Activated naive CD8-positive, alpha-beta T cell treated with anti-CD3 and anti-CD28 coated beads for 36 hours (primary cell): ENCODE measurements at regions not wholly inside any gene's neighbourhood (a gene's known extent, or its start where the extent isn't known, plus 50 kb on each side); places are given as distances from the start of the nearest gene placed in this dataset.

ENCODE experiments used
- DNase-seq: peaks from one replicate; pipeline ENCODE4 v3.0.0; 2021
- H3K27ac Mint-ChIP-seq: one replicate; pipeline ENCODE4 v1.8.0; 2022; ENCODE audit warnings: mild to moderate bottlenecking, moderate library complexity, mixed read lengths
- H3K27me3 Mint-ChIP-seq: one replicate; pipeline ENCODE4 v1.8.0; 2022; ENCODE audit warnings: mild to moderate bottlenecking, mixed read lengths
- H3K36me3 Mint-ChIP-seq: one replicate; pipeline ENCODE4 v1.8.0; 2021; ENCODE audit warnings: mild to moderate bottlenecking, mixed read lengths
- H3K4me1 Mint-ChIP-seq: one replicate; pipeline ENCODE4 v1.8.0; 2021; ENCODE audit warnings: mixed read lengths
- H3K4me3 Mint-ChIP-seq: one replicate; pipeline ENCODE4 v1.8.0; 2022; ENCODE audit warnings: mild to moderate bottlenecking, moderate library complexity, mixed read lengths
- H3K9me3 Mint-ChIP-seq: one replicate; pipeline ENCODE4 v1.8.0; 2022; ENCODE audit warnings: mixed read lengths

DNA sequence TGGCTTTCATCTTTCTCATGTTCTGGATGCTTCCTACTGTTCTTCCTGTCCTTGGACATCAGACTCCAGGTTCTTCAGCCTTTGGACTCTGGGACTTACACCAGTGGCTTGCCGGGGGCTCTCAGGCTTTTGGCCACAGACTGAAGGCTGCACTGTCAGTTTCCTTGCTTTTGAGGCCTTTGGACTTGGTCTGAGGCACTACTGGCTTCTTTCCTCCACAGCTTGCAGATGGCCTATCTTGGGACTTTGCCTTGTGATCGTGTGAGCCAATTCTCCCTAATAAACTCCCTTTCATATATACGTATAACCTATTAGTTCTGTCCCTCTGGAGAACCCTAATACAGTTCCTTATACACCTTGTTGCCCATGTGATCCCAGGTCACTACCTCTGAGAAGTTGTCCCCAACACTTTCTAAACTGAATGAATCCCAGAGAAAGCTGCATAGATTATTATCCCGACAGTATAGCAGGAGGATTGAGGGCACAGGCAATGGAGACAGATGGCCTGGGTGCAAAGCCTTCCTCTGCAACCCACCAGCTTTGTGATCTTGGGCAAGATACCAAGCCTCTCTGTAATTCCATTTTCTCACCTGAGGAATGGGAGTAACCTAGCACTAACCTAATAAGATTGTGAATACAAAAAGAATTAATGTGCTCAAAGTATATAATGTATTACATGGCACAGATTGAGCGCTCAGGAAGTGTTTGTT lies 449.6 kb upstream of the BRINP1 start:
- H3K9me3 Mint-ChIP-seq = no peaks in the 10 kb centered on the region
- no peak overlapping the region for H3K4me3 Mint-ChIP-seq
- H3K27ac Mint-ChIP-seq = no peak overlapping the region
- H3K27me3 Mint-ChIP-seq = no peaks in the 10 kb centered on the region
- no peak for DNase-seq
- H3K4me1 Mint-ChIP-seq = no peaks in the 10 kb centered on the region
- H3K36me3 Mint-ChIP-seq = no peaks in the 10 kb centered on the region

DNA sequence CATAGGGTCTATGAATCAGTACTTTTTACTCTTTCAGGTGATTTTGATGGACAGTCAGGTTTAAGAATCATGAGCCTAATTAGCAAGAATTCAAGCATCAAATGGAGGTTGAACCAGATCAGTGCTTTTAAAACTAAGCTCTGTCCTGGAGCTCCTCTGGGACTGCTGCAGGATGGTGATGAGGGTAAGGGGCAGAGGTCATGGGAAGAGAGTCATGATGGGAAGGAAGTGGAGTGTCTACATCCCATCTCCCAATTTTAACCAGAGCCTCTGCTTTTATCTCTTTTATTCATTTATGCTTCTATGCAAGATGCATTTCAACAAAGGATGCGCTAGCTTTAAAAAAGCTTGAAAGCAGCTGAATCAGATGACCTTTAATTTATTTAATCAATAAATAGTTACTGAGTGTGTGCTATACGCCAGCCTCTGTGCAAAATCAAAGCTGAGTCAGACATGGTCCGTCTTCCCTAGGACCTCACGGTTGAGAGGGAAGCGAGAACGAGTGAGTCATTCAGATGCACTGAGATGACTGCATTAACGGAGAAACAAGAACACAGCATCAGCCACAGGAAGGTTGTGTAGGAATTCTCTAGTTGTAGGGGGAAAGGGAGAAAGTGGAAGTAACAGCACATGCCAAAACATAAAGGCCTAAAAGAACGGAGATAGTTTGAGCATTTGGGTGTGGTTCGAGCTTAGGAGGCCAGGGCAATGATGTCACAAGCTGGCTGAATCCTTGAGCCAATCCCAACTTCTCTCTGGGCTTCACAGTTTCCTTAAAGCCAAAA lies 441.6 kb upstream of the BRINP1 start:
- no peaks in the 10 kb centered on the region for H3K9me3 Mint-ChIP-seq
- H3K36me3 Mint-ChIP-seq = no peaks in the 10 kb centered on the region
- DNase-seq = no peak
- no peak overlapping the region for H3K4me3 Mint-ChIP-seq
- H3K4me1 Mint-ChIP-seq = no peaks in the 10 kb centered on the region
- no peak overlapping the region for H3K27ac Mint-ChIP-seq
- peaks cover 4% of the 10 kb centered on the region for H3K27me3 Mint-ChIP-seq

DNA sequence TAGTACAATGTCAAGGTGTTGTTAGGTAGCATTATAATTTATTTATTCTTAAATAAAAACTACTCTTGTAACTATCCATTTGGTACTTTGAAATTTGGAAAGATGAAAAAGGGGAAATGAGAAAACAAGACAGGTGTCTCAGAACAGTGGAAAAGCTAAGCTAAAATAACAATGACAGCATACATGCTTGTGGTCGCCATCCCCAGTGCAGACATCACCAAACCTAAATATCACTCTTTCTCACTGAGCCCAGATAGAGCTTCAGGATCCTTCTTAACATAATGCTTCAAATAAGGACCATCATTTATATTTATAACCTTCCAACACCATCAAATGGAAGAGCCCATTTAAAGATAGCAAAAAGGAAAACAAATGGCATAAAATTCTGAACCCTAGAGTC lies 434.4 kb upstream of the BRINP1 start:
- H3K36me3 Mint-ChIP-seq = no peaks in the 10 kb centered on the region
- no peak overlapping the region for H3K27ac Mint-ChIP-seq
- H3K4me3 Mint-ChIP-seq = no peak overlapping the region

DNA sequence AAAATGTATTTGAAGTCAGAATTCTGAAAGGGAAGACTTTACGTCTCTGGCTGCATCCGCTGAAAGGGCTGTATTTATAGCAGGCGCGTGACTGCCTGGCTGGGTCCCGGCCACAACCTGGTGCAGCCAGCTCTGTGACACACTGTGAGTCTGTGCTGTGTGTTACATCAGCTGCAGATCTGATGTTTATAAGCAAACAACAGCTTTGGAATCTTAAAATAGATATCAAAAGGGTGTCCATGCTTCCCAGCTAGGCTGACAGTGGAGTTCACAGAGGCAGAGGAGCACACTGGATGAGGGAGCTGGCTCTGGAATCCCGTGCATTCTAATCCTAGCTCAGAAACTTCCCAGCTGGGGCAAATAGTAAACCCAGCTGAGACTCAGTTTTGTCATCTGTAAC lies 433.4 kb upstream of the BRINP1 start:
- no peaks in the 10 kb centered on the region for H3K4me1 Mint-ChIP-seq
- H3K36me3 Mint-ChIP-seq = no peaks in the 10 kb centered on the region
- no peak overlapping the region for H3K4me3 Mint-ChIP-seq
- no peaks in the 10 kb centered on the region for H3K9me3 Mint-ChIP-seq
- H3K27ac Mint-ChIP-seq = no peak overlapping the region
- DNase-seq = no peak
- no peaks in the 10 kb centered on the region for H3K27me3 Mint-ChIP-seq

More for the DNA sequence above, 434.4 kb upstream of the BRINP1 start:
- H3K27me3 Mint-ChIP-seq = no peaks in the 10 kb centered on the region
- no peaks in the 10 kb centered on the region for H3K4me1 Mint-ChIP-seq
- no peak for DNase-seq
- no peaks in the 10 kb centered on the region for H3K9me3 Mint-ChIP-seq

DNA sequence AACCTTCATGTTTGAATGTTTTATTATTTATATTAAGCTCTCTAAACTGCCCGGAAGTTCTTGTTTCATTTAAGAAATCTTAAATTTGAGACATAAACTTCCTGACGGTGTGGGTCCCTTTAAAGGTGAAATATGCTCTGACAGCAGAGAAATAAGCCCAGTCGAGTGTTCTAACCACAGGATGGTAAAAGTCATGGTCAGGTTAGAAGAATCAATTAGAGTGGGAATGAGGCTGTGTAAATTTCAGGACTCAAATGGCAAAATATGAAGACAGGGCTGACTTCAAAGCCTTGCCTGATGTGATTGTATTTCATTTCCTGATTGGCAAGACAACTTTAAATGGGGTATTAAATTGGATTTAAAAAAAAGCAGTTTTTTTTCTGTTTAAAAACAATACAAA lies 432.9 kb upstream of the BRINP1 start:
- H3K27ac Mint-ChIP-seq = no peak overlapping the region
- no peak for DNase-seq
- no peaks in the 10 kb centered on the region for H3K4me1 Mint-ChIP-seq
- no peaks in the 10 kb centered on the region for H3K27me3 Mint-ChIP-seq
- H3K4me3 Mint-ChIP-seq = no peak overlapping the region
- no peaks in the 10 kb centered on the region for H3K36me3 Mint-ChIP-seq
- H3K9me3 Mint-ChIP-seq = no peaks in the 10 kb centered on the region

DNA sequence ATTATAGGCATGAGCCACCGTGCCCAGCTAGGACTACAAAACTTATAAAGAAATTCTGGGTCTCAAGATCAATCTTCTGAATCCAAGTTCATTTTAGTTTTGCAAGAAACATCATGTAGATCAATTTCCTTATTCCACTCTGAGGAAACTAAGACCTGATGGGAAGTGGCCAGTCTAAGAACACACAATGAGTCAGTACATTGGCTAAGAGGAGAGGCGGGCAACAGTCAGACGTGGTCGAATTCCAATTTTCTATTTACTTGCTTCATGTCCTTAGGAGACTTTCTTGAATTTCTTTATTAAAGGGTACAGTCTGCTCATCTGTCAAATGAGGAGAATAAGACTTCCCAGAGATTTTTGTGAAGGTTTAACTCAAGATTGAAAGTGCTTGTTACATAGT lies 432.1 kb upstream of the BRINP1 start:
- H3K27ac Mint-ChIP-seq = no peak overlapping the region
- no peaks in the 10 kb centered on the region for H3K9me3 Mint-ChIP-seq
- no peaks in the 10 kb centered on the region for H3K36me3 Mint-ChIP-seq
- no peaks in the 10 kb centered on the region for H3K27me3 Mint-ChIP-seq
- no peak for DNase-seq
- no peaks in the 10 kb centered on the region for H3K4me1 Mint-ChIP-seq
- no peak overlapping the region for H3K4me3 Mint-ChIP-seq

DNA sequence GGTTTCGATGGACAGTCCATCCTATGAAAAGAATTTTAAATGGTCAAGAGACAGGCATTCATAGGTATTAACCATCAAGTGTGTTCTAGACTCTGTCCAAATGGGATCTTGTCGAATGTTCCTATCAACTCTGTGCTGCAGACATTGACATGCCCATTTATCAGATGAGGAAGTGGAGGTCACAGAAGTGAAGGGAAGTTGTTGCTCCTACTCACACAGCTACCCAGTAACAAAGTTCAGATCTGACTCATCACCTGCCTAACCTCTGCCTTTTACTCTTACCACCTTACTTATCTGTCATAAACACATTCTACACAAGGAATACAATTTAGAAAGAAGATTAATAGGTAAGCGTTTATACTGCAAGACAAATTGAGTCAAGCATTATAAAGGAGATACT lies 426.2 kb upstream of the BRINP1 start:
- H3K36me3 Mint-ChIP-seq = no peaks in the 10 kb centered on the region
- no peaks in the 10 kb centered on the region for H3K4me1 Mint-ChIP-seq
- no peak overlapping the region for H3K27ac Mint-ChIP-seq
- no peaks in the 10 kb centered on the region for H3K27me3 Mint-ChIP-seq
- H3K4me3 Mint-ChIP-seq = no peak overlapping the region
- DNase-seq = no peak
- H3K9me3 Mint-ChIP-seq = no peaks in the 10 kb centered on the region

DNA sequence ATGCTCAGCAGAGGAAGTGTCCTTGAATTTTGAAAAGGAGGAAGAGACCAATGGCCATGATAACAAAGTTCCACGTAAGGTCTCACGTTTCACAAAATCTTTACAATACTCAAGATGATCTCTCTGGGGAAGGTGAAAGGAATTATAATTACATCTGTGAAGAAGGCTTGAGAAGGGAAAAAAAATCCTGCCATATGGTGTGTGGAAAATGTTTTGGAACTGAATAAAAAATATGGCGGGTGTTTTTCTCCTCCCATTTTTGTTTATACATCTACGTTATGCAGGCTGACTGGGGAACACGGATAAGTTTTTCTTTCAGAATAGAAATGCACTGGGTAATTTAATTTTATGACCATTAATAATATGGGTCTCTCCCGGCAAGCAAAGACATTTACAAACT lies 425.6 kb upstream of the BRINP1 start:
- DNase-seq = no peak
- Mint-ChIP-seq H3K9me3 (no peaks in the 10 kb centered on the region), H3K27me3 (no peaks in the 10 kb centered on the region), H3K36me3 (no peaks in the 10 kb centered on the region), H3K4me1 (no peaks in the 10 kb centered on the region), H3K4me3 (no peak overlapping the region), H3K27ac (no peak overlapping the region)

DNA sequence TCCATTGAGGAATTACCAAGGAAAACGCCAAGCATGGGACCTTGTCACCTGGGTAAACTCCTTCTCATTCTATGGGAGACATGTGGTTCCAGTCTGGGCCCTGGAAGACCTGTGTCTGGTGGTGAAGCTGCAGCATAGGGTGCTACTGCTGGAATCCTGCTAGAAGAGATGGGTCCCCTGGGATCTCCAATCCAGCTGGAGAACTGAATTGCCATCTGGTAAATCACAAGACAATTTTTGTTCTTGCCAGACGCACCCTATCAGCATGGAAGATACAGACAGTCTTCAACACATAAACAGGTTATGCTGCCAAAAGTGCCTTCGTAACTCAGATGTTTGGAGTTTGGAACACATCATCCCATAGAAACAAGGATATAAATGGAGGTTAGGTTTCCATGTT lies 424.0 kb upstream of the BRINP1 start:
- Mint-ChIP-seq H3K36me3 (no peaks in the 10 kb centered on the region), H3K9me3 (no peaks in the 10 kb centered on the region), H3K27me3 (no peaks in the 10 kb centered on the region), H3K27ac (no peak overlapping the region), H3K4me3 (no peak overlapping the region), H3K4me1 (no peaks in the 10 kb centered on the region)
- no peak for DNase-seq

DNA sequence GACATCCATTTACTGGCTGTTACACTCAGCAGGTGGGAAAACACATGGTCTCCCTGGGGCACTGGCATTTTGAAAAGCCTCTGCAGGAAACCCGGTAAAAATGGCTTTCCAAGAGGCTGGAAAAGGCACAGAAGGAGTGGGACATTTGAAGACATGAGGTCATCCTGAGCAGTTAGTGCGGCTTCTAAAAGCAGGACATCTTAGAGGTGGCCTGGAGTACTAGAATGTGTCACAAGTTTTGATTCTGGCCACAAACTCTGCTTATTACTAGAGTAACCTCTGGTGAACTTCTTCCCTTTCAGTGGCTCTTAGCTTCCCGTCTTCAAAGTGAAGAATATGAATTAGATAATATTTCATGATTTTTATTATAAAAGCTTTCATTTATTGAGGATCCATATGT lies 423.0 kb upstream of the BRINP1 start:
- Mint-ChIP-seq H3K27me3 (no peaks in the 10 kb centered on the region), H3K4me3 (no peak overlapping the region), H3K27ac (no peak overlapping the region), H3K9me3 (no peaks in the 10 kb centered on the region), H3K36me3 (no peaks in the 10 kb centered on the region), H3K4me1 (no peaks in the 10 kb centered on the region)
- DNase-seq = no peak

DNA sequence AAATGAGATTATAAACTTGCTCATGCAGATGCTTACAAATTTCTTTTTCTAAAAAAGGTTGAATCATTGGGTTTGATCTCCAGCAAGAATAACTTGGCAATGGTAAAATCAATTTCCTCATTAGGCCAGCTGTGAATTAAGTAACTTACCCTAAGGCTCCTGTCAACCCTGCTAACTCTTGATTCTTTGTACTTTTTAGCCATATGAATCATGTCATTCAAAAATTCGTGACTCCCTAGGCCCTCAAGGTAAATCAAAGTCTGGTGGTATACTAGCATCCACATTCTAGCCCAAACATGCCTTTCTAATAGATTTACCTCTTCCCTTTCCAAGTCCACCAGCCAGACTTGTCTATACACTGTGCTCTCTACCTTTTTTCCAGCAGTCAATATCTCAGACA lies 420.8 kb upstream of the BRINP1 start:
- Mint-ChIP-seq H3K36me3 (no peaks in the 10 kb centered on the region), H3K4me3 (no peak overlapping the region), H3K9me3 (no peaks in the 10 kb centered on the region), H3K27ac (no peak overlapping the region), H3K4me1 (no peaks in the 10 kb centered on the region), H3K27me3 (no peaks in the 10 kb centered on the region)
- no peak for DNase-seq

DNA sequence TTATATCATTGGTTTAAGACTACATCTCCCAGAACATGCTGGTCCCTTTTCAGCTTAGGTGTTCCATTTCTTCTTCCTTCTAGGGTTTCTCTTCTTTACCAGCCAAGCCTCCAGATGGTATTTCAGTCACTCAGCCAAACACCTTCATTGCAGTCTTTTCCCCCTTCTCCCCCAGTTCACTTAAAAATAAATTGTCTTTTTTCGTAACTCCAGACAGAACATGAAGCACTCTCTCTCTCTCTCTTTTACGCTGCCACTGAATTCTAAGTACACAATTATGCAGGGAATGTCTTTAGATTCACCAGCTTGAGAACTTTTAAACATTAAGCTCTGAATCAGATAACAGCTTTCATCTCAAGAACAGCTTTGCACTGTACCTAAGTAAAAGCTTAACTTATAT lies 419.7 kb upstream of the BRINP1 start:
- H3K4me3 Mint-ChIP-seq = no peak overlapping the region
- H3K36me3 Mint-ChIP-seq = no peaks in the 10 kb centered on the region
- no peaks in the 10 kb centered on the region for H3K4me1 Mint-ChIP-seq

DNA sequence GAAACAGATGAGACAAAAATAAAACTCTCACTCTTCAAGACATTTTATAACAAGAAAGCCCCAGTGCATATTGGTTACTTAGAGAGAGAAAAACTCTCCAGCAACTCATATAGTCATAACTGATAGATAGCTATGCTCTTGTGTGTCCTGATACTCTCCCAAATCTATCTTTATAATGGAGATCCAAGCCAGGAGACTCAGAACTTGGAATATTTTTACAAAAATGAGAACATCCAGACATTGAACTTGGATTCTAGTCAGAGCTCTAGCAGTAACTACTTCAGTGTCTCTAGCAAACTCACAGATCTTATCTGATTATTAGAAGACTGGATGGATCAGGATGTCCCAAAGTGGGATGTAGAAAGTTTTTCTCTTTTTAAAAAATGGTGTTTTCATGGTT lies 412.7 kb upstream of the BRINP1 start:
- Mint-ChIP-seq H3K9me3 (no peaks in the 10 kb centered on the region), H3K27ac (no peak overlapping the region), H3K36me3 (no peaks in the 10 kb centered on the region), H3K4me3 (no peak overlapping the region), H3K4me1 (no peaks in the 10 kb centered on the region), H3K27me3 (peaks cover 6% of the 10 kb centered on the region)
- no peak for DNase-seq

More for the DNA sequence above, 419.7 kb upstream of the BRINP1 start:
- no peak overlapping the region for H3K27ac Mint-ChIP-seq
- H3K27me3 Mint-ChIP-seq = no peaks in the 10 kb centered on the region
- no peak for DNase-seq
- no peaks in the 10 kb centered on the region for H3K9me3 Mint-ChIP-seq

DNA sequence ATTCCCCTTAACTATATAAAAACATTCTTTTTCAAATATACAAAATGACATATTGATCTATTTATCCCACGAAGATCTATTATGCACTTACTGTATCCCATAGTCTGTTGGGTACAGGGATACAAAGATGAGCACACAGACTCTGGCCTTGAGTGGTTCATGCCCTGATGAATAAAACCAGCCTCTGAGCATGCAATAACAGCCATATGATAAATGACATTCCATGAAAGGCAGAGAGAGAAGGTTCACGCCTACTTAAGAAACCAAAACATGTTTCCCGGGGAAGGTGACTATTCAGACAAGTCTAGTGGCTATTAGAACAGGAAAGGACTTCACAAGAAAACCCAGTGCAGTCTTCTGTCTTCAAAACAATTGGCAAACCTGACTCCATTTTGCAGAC lies 406.2 kb upstream of the BRINP1 start:
- Mint-ChIP-seq H3K4me1 (no peaks in the 10 kb centered on the region), H3K9me3 (no peaks in the 10 kb centered on the region), H3K27me3 (peaks cover 6% of the 10 kb centered on the region), H3K4me3 (no peak overlapping the region), H3K27ac (no peak overlapping the region), H3K36me3 (no peaks in the 10 kb centered on the region)
- no peak for DNase-seq

DNA sequence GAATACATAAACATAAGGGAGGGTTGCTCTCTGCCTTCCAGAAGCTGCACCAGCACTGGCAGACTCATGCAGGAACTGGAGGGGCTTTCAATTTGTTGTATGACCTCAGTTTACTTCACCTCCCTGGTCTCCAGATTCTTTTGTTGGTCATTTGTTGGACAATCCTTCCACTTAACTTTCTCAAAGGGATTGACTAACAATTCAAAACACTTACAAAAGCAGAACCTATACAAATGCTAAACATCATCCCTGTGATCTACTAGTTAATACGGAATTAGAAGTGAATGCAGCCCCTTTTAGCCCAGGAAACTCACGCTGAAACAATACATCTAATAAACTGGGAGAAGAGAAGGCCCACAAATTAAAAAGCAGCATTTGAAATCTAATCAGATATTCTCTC lies 404.6 kb upstream of the BRINP1 start:
- no peaks in the 10 kb centered on the region for H3K9me3 Mint-ChIP-seq
- no peaks in the 10 kb centered on the region for H3K4me1 Mint-ChIP-seq
- no peak overlapping the region for H3K27ac Mint-ChIP-seq
- DNase-seq = no peak
- H3K4me3 Mint-ChIP-seq = no peak overlapping the region
- peaks cover 6% of the 10 kb centered on the region for H3K27me3 Mint-ChIP-seq
- no peaks in the 10 kb centered on the region for H3K36me3 Mint-ChIP-seq

DNA sequence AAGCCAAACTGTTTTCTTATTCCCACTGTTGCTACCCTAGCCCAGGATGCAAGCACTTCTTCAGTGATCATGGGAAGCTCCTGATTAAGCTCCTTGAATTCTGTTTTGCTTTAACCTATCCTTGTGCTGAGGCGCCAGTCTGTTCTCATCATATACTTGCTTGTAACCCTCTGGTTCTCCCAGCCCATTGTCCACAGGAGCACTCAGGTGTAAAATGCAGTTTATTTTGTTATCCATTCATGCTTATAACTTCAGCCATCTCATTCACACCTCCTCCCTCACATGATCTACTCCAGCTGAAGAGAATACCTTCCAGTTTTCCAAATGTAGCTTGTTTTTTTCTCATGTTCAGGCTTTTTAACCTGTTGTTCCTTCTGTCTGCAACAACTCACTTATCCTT lies 402.1 kb upstream of the BRINP1 start:
- DNase-seq = no peak
- Mint-ChIP-seq H3K4me1 (no peaks in the 10 kb centered on the region), H3K27me3 (no peaks in the 10 kb centered on the region), H3K9me3 (no peaks in the 10 kb centered on the region), H3K36me3 (no peaks in the 10 kb centered on the region), H3K27ac (no peak overlapping the region), H3K4me3 (no peak overlapping the region)
